ENCODE measurements at regions not wholly inside any gene's neighbourhood (a gene's known extent, or its start where the extent isn't known, plus 50 kb on each side); places are given as distances from the start of the nearest gene placed in this dataset.
A peak's percentile ranks its signal among the peaks of the same experiment; 100 is the strongest.
"Not testable (repeated sequence)": the region's sequence is repeated elsewhere in the genome, so short reads cannot be mapped to it uniquely, and the experiment has no call there.

DNA sequence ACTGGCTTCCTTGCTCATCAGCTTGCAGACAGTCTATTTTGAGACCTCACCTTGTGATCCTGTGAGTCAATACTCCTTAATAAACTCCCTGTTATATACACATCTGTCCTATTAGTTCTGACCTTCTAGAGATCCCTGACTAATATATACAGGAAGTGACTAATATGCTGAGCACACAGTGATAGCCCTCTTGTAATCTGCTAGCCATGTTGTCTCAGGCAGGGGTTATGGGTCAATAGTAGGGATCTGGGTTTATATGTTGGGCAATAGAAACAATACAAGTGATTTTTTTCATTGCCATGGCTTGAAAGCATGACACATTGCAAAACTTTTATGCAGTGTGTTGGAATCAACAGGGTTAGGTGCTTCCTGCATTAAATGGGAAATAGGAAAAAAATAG lies 562.2 kb downstream of the GALC start:
- no peak for DNase-seq (ENCODE audit: low spot score)

DNA sequence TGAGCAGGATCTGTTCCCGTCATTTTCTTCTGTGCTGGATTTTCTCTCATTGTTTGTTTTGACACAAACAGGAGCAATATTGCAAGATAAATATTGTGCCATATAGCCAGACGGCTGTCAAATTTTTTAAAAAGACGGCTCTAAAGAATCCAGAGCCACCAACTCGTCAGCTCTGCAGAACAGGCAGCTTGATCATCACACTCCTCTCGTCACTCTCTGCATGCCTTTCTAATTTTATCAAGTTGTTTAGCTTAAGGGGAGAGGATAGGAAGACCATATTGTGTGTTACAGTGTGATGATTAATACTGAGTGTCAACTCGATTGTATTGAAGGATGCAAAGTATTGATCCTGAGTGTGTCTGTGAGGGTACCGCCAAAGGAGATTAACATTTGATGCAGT lies 562.8 kb downstream of the GALC start:
- DNase-seq (ENCODE audit: low spot score) = no peak

DNA sequence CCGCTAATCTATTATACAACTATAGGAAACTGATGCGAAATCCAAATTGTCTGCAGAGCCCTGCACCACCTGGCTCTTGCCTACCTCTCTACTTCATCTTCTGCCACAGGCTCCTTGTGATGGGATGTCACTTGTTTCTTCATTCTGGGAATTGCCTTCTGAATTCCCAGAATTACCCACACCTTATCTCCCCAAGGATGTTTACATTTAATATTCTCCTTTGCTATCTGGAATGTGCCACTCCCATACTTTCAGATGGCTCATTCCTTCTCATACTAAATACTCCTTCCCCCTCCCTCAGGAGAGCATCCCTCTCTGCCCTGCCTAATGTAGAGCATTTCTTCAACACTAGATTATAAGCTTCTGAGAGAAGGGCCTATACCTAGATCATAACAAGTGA lies 573.1 kb downstream of the GALC start:
- DNase-seq (ENCODE audit: low spot score) = no peak

DNA sequence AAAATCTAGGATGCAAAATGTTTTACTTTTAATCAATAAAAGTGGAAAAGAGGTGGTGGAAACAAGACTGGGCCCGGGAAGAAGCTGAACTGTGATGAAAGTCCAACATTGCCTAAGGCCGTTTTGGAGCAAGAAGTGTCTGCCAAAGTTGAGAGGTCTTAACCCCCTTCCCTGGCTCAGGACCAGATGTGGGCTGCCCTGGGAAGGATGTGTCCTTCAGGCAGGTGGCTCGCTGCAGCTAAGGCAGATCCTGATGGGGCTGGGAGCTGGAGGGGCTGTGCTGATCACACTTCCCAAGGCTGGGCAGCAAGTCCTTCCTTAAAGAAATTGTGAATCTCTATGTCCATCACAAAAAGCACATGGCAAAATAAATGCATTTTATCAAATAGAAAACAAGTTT lies 581.6 kb downstream of the GALC start:
- DNase-seq (ENCODE audit: low spot score) = no peak

DNA sequence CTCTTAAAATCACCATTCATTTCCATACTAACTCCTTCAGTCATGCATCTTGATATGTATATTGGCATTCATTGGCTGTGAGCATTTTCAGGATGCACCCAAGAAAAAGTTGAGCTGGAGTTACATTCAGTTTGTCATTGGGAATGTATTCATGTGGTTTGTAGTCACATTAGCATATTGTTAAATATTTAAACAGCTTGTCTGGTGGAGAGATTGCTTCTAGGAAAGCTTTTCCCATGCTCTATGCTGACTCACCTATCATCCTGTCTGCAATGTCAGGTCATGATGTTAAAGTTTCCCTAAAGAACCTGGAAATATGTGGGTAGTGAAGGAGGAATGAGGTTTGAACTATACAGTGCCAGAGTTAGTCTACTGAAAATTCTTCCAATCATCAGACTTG lies 583.6 kb downstream of the GALC start:
- DNase-seq (ENCODE audit: low spot score) = no peak

DNA sequence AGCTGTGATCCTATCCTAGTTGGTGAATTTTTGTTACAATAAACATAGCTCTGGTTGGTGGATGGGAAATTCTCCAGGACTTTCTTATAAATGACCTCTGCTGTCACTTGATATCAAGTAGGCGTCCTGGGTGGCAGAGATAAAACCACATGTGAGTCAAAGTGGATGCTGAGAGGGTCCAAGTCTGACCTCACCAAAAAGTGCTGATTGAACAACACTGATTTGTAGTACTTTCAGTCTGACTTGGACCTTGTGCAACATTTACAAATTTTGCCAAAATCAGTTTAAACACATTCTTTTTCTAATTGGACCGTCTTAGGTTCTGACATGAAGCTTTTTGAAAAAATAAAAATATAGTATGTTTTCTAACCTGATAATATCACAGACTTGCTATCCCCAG lies 585.6 kb downstream of the GALC start:
- DNase-seq (ENCODE audit: low spot score) = no peak

DNA sequence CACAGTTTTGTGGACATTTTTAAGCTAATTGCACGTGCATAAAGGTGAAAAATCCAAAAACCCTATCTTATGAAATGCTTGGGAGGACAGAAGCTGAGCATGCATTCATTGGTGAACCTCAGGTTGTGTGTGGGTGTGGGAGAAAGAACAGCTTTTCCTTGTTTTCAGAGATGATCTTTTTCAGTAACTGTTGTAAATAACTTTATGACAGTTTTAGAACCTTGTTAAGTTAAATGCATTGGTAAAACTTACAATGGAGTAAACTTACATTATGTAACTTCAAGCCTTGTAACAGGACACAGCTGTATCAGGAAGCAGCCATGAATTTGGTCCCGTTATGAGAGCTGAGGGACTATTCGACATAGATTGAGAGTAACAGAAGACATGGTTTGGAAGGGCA lies 587.4 kb downstream of the GALC start:
- DNase-seq (ENCODE audit: low spot score) = no peak

DNA sequence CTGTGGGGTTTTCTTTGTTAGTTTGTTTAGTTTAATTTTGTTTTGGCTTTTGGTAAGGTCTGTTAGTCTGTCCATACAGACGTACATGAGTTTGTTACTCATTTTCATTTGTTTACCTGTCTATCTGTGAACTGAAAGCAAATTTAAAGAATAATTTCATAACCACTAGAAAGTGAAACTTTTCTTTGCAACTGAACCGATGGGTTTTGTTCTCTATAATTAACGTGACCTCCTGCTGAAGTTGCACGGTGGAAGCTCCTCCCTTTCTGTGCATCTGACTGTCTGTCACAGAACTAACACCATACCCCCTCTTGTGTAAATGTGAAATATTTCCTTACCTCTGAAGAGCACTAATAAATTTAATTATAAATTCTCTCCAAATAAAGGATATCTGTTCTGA lies 595.5 kb downstream of the GALC start:
- DNase-seq (ENCODE audit: low spot score) = no peak

DNA sequence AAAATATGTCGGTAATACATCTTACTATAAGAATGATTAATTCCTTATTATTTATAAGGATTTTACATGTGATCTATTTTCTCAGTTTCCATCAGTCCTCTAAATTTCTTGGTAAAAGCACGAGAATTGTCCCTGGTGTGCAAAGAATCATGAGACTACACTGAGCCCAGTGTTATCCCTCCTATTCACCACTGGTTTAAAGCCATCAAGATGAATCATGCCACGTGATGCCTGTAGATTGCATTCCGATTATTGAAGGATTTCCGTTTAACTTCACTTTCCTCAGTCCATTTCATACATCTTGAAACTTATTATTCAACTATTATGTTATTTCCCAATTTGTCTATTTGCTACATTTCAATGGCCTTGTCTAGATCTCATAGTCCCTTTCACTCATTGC lies 601.9 kb downstream of the GALC start:
- DNase-seq (ENCODE audit: low spot score) = no peak

DNA sequence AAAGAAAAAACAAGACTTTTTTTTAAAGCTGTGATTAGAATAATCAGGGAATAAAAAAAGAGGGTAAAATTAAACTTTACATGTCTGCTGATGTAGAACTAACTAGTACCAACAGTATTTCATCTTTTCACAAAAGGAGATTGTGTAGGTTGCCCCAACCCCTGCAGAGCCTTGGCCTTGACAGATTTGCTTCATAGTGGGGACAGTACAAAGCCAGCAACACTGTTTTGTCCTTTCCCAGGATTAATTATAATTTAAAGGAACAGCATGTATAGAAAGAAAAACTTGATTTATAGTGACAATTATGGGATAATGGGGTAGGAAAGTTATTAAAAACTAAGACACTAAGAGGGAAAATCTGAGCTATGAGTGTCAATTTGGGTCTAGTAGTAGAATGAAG lies 604.0 kb downstream of the GALC start:
- no peak for DNase-seq (ENCODE audit: low spot score)

DNA sequence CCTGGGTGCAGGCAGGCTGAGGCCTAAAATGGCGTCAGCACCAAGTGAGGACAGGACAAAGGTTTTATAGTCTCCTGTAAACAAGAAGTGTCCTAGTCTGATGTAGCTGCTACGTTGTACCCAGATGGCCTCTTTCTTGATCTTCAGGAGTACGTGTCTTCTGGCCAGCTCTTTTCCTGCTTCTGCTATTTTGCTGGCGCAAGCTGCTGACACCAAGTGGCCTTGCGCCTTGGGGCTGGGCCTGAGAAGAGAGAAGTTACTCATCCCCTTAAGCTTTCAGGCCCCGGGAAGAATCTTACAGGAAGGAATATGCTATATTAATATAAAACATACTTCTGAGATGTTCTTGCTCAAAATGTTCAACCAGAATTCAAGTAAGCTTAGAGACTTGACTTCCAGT lies 605.2 kb downstream of the GALC start:
- DNase-seq (ENCODE audit: low spot score) = peak; percentile 5

DNA sequence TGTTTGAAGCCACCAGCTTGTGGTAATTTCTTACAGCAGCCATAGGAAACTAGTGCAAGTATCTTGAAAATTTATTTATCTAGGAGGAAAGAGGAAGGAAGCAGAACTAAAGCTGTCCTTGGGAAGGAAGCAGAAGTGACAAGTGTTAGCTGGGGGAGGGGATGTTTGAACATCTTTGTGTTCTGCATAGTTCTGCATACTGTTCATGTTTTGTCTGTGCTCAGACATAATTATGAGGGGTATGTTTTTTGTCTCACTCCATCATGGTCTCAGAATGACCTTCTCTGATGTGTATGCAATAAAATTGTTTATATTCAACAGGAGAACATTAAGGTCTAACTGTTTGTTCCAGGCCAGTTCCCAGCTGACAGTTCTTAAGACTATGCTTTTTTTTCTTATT lies 606.5 kb downstream of the GALC start:
- peak; percentile 4 for DNase-seq (ENCODE audit: low spot score)

DNA sequence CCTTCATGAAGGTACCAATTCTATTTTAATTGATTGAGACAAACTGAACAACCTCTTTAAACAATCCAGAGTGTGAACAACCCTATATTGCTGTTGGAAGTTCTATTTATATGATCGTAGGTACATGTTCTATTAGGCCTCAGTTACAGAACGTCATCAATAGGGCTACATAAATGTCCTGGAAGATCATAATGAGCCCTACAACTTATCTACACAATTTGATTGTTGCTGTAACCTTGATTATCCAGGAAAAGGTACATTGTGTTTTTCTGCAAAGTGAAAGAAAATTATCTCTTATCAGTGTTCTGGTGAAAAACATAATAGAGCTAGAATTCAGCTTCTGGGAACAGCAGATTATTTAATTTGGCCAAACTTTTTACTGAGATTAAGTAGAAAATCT lies 612.9 kb downstream of the GALC start:
- DNase-seq (ENCODE audit: low spot score) = no peak

DNA sequence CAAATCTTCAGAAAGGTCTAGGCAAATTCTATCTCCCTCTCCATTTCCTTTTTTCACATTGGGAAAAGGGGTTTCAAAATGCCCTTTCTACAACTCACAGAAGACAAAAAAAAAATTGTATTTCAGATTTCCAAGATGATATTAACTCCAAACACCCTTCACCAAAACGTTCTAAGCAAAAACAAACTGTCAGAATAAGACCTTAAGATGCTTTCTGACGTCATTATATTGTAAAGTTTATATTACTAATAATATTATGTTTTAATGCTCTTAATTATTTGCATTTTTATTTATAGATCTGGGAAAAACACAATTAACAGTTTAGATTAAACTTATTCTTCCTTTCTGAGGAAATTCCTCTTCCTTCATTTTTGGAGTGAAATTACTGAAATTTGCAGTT lies 624.2 kb downstream of the GALC start:
- DNase-seq (ENCODE audit: low spot score) = no peak

DNA sequence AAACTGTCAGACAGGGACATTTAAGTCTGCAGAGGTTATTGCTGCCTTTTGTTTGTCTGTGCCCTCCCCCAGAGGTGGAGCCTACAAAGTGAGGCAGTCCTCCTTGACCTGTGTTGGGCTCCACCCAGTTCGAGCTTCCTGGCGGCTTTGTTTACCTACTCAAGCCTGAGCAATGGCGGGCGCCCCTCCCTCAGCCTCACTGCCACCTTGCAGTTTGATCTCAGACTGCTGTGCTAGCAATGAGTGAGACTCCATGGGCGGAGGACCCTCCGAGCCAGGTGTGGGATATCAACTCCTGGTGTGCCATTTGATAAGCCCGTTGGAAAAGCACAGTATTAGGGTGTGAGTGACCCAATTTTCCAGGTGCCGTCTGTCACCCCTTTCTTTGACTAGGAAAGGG lies 632.7 kb downstream of the GALC start:
- DNase-seq (ENCODE audit: low spot score) = not testable (repeated sequence)

DNA sequence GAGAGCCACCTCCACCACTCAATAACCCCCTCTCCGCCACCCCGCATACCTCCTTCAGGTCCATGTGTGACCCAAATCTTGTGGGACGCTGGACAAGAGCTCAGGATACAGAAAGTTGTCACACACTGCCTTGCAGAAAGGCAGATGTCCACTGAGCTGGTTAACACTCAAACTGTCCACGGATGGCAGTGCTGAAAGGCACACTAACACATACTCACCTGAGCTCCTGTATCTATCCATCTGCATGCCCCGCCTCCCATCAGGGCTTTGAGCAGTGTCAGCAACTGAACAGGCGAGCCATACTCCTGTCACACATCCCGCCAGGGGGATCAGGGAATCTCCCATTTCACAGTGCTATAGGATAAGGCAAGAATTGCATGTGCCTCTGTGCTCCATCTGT lies 642.0 kb downstream of the GALC start:
- DNase-seq (ENCODE audit: low spot score) = no peak

DNA sequence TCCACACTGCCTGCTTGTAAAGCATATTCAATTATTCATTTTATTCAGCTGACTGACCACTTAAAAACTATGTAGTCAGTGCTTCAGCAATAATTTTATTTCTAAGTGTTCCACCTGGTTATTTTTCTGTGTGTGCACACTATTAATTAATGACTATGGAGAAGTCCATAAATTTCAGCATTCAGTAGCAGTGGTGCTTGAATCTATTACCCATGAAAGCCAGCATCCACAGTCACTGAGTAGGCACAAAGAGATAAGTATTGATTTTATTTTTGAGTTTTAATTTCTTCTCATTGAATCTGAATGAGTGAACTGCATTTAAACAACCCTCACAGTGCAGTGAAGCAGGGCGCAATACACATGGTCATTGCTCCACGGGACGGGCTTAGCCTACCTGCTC lies 643.1 kb downstream of the GALC start:
- DNase-seq (ENCODE audit: low spot score) = no peak

DNA sequence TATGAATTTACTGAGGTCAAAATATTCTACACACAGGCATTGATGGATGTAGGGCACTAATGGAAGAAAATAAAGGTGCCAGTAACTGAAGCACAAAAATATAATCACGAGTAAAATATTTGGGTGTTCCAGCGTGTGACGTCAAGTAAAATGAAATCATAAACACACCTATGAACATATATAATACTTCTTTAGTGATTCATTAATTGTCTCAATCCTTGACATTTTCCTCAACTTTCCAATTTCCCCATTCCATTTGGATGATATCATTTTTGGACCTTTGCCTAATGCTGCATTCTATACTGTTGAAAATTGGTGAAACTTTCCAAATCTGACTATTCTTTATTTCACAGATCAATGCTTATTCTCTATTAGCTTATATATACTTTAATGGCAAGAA lies 649.3 kb downstream of the GALC start:
- DNase-seq (ENCODE audit: low spot score) = no peak

DNA sequence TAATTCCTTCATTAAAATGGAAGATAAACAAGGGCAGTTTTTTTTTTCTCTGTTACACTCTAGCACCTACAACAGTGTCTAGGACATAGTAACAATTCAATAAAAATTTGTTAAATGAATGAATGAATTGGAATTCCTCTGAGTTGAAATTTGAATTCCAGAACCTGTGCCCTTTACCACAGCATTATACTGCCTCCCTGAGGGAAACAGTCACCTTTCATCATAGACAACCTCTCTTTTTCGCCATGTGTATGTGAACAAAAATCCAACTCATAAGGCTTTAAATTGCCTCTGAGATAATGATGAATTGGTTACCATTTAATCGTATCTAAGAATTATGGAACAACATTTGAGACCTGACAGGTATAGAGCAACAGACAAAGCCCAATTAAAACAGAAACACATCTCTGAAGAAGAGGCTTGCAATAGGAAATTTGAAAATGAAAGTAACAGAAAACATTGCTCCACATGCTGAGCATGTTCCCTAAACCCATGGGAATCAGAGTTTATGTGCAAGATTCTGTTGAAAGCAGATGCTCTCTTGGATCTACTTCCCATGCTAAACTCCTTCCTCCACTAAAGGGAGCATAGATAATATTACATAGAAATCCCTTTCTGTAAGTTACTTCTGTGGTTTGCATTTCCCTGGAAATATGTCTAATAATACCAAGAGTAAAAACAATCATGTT lies 657.8 kb downstream of the GALC start:
- no peak for DNase-seq (ENCODE audit: low spot score)

DNA sequence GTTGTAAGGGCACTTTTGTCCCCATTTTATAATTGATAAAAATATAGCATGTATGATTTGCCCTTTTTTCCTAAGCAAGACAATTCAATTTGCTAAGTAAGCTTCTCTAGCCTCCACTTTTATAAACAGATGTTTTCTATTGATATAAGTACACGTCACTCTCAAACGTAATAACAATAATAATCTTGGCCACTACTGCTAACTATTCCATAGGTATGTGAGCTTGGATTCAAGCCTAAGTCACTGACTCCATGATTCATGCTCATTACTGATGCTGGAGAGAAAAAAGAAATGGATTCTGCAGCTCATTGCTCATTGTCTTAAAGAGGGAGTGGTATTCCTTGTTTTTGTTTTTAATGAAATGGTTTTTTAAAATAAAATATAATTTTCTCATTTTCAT lies 661.0 kb downstream of the GALC start:
- no peak for DNase-seq (ENCODE audit: low spot score)

DNA sequence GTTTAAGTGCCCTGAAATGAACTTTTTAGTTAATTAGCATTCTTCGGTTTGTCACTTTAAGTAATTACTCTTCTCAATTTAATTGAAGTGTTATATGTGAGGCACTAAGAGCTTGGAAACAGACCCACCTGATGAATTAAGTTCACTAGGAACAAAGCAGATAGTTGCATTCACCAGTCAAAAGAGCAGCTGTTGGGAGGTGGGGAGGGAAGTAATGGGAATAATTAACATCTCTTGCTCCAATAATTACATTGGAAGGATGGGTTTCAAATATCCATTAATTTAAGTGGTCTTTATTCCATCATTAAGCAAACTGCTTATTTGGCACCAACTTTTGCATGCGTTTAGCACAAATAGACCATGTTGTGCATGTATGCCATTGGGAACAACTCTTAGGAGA lies 667.2 kb downstream of the GALC start:
- no peak for DNase-seq (ENCODE audit: low spot score)

DNA sequence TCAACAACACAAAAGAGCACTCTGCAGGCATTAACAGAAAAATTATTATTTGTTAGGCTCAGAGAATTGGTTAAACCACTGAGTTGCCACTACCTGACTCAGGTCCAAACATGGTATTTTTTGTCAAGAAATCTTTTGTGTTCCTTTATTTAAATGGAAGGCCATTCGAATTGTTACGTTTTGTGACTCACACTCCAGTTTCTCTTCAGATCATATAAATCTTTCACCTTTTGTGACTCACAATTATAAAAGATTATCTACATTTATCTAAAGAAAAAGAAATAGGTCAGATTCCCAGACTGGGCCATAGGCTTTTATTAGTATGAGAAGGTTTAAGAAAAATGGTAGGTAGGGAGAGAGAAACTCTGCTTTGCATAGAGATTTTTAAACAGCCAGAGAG lies 669.8 kb downstream of the GALC start:
- no peak for DNase-seq (ENCODE audit: low spot score)

DNA sequence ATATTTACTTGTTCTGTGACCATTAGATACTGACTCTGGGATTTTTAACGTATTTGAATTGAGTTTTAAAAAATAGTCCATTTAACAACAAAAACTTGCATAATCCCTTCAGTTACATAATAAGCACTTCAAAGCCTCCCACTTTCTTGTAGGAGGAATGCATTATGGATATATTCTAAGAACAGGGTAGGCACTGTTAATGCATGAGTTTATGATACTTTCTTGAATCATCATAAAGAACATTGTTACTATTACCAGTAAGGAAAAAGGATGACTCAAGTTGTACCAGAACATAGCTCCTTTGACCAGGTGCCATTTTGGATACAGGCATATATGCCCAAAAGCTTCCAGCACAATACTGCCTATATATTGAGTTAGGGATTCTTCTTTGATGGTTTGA lies 671.4 kb downstream of the GALC start:
- DNase-seq (ENCODE audit: low spot score) = no peak

DNA sequence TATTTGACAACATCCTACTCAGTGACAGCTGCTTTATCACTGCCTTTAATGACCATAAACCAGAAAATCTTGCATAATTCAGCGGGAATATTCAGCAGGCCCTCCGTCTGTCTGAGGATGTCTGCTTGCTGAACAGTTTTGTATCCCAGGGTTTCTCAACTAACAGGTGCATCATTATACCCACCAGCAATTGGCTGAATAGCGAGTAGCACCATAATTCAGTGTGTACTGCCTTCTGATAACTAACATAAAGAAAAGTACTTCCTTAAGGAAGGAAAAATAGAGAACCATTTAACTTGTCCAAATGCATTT lies 680.1 kb downstream of the GALC start:
- DNase-seq (ENCODE audit: low spot score) = no peak
